ENCODE measurements at regions not wholly inside any gene's neighbourhood (a gene's known extent, or its start where the extent isn't known, plus 50 kb on each side); places are given as distances from the start of the nearest gene placed in this dataset.

DNA sequence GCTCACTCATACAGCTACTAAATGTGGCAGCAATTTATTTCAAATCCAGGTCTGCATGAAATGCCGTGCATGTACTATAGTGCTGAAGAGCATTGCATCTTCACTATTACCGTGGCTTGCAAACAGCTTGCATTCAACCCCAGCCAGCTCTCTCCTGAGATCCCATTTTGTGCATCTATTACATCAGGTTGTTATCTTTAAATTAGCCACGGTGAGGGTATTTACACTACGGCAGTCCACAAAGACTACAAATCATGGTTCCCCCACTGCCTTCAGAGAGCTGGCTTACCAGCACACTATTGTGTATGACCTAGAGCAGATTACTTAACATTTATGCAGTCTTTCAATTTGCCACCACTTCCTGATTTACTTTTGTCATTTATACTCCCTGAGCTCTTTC lies 621.3 kb upstream of the LRATD1 start:
- TF ChIP-seq, protein P1, sequence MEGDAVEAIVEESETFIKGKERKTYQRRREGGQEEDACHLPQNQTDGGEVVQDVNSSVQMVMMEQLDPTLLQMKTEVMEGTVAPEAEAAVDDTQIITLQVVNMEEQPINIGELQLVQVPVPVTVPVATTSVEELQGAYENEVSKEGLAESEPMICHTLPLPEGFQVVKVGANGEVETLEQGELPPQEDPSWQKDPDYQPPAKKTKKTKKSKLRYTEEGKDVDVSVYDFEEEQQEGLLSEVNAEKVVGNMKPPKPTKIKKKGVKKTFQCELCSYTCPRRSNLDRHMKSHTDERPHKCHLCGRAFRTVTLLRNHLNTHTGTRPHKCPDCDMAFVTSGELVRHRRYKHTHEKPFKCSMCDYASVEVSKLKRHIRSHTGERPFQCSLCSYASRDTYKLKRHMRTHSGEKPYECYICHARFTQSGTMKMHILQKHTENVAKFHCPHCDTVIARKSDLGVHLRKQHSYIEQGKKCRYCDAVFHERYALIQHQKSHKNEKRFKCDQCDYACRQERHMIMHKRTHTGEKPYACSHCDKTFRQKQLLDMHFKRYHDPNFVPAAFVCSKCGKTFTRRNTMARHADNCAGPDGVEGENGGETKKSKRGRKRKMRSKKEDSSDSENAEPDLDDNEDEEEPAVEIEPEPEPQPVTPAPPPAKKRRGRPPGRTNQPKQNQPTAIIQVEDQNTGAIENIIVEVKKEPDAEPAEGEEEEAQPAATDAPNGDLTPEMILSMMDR (IDR thresholded peaks at IDR 0.05): no peak
- TF ChIP-seq POLR2AphosphoS5 (IDR thresholded peaks at IDR 0.05; ENCODE audit: low read depth, low read length) (no peak), SIN3A (IDR thresholded peaks at IDR 0.05; ENCODE audit: borderline replicate concordance, insufficient read depth, low read depth, low read length) (no peak), TCF7L2 (IDR thresholded peaks at IDR 0.05; ENCODE audit: low read depth, low read length) (no peak)
- TF ChIP-seq, protein P2, sequence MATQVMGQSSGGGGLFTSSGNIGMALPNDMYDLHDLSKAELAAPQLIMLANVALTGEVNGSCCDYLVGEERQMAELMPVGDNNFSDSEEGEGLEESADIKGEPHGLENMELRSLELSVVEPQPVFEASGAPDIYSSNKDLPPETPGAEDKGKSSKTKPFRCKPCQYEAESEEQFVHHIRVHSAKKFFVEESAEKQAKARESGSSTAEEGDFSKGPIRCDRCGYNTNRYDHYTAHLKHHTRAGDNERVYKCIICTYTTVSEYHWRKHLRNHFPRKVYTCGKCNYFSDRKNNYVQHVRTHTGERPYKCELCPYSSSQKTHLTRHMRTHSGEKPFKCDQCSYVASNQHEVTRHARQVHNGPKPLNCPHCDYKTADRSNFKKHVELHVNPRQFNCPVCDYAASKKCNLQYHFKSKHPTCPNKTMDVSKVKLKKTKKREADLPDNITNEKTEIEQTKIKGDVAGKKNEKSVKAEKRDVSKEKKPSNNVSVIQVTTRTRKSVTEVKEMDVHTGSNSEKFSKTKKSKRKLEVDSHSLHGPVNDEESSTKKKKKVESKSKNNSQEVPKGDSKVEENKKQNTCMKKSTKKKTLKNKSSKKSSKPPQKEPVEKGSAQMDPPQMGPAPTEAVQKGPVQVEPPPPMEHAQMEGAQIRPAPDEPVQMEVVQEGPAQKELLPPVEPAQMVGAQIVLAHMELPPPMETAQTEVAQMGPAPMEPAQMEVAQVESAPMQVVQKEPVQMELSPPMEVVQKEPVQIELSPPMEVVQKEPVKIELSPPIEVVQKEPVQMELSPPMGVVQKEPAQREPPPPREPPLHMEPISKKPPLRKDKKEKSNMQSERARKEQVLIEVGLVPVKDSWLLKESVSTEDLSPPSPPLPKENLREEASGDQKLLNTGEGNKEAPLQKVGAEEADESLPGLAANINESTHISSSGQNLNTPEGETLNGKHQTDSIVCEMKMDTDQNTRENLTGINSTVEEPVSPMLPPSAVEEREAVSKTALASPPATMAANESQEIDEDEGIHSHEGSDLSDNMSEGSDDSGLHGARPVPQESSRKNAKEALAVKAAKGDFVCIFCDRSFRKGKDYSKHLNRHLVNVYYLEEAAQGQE (IDR thresholded peaks at IDR 0.05; ENCODE audit: insufficient read depth in 1 of 2, low read depth in 2 of 2, low read length in 1 of 2): no peak

Data from Panc1 (cell line).